Gastrocnemius medialis (tissue), 4 donors: ENCODE measurements at regions not wholly inside any gene's neighbourhood (a gene's known extent, or its start where the extent isn't known, plus 50 kb on each side); places are given as distances from the start of the nearest gene placed in this dataset.

ENCODE experiments used
- POLR2A ChIP-seq, 2 donors: fragments of 450-650 bp; IDR thresholded peaks; one replicate each; pipeline ENCODE4 v1.6.1; 2017; ENCODE audit warnings: antibody characterized with exemption in 2 of 2, mild to moderate bottlenecking in 2 of 2, moderate library complexity in 2 of 2
- TF ChIP-seq, protein P1 (sequence below), 5 experiments: fragments of 450-650 bp in 3 of 5; fragments of 200-600 bp in 2 of 5; sonication (generic) in 2 of 5; IDR thresholded peaks in 4 of 5; conservative IDR thresholded peaks in 1 of 5; 1 replicate in 4 of 5; 2 replicates in 1 of 5; pipeline ENCODE4 v1.5.1; 2016 to 2019; ENCODE audit warnings: antibody characterized with exemption in 5 of 5, mild to moderate bottlenecking in 3 of 5, moderate library complexity in 3 of 5

DNA sequence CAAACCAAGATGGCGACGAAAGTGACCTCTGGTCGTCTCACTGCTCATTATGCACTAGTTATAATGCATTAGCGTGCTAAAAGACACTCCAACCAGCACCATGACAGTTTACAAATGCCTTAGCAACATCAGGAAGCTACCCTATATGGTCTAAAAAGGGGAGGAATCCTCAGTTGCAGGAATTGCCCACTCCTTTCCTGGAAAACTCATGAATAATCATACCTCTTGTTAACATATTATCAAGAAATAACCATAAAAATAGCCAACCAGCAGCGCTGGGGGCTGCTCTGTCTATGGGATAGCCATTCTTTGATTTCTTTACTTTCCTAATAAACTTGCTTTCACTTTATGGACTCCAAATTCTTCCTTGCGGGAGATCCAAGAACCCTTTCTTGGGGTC is 595.7 kb upstream of the KLF4 start:
- TF ChIP-seq, protein P1, sequence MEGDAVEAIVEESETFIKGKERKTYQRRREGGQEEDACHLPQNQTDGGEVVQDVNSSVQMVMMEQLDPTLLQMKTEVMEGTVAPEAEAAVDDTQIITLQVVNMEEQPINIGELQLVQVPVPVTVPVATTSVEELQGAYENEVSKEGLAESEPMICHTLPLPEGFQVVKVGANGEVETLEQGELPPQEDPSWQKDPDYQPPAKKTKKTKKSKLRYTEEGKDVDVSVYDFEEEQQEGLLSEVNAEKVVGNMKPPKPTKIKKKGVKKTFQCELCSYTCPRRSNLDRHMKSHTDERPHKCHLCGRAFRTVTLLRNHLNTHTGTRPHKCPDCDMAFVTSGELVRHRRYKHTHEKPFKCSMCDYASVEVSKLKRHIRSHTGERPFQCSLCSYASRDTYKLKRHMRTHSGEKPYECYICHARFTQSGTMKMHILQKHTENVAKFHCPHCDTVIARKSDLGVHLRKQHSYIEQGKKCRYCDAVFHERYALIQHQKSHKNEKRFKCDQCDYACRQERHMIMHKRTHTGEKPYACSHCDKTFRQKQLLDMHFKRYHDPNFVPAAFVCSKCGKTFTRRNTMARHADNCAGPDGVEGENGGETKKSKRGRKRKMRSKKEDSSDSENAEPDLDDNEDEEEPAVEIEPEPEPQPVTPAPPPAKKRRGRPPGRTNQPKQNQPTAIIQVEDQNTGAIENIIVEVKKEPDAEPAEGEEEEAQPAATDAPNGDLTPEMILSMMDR (IDR thresholded peaks at IDR 0.05 in 4 of 5, conservative IDR thresholded peaks at IDR 0.05 in 1 of 5), result no peak
- TF ChIP-seq POLR2A (IDR thresholded peaks at IDR 0.05), result no peak
